GM23338 (cell line): ENCODE measurements at regions not wholly inside any gene's neighbourhood (a gene's known extent, or its start where the extent isn't known, plus 50 kb on each side); places are given as distances from the start of the nearest gene placed in this dataset.

ENCODE experiments used
- CTCF ChIP-seq, 2 experiments: fragments of 200-600 bp in 1 of 2; sonication (generic) in 1 of 2; conservative IDR thresholded peaks; 2 replicates each; pipeline versions ENCODE4 v1.5.1 to v1.6.1; 2016 to 2017; ENCODE audit warnings: antibody characterized with exemption in 2 of 2, low read depth in 2 of 2, mild to moderate bottlenecking in 2 of 2, moderate library complexity in 1 of 2
- EZH2 ChIP-seq: fragments of 200-600 bp; sonication (generic); IDR thresholded peaks from one replicate; pipeline ENCODE4 v1.8.0; 2017; ENCODE audit warnings: antibody characterized with exemption, mild to moderate bottlenecking, low read depth; ENCODE audit not compliant: unreplicated experiment
- REST ChIP-seq: IDR thresholded peaks from one replicate; pipeline ENCODE4 v1.6.1; 2018; ENCODE audit warnings: antibody characterized with exemption; ENCODE audit not compliant: unreplicated experiment

GRCh38 chr9:71441266-71441665, 319.8 kb upstream of the TRPM3 start:
- TF ChIP-seq REST (no peak), EZH2 (no peak), CTCF (conservative IDR thresholded peaks at IDR 0.05; ENCODE audit: low read depth in 2 of 2) (no peak)
